PFSK-1 (cell line): ENCODE measurements at regions not wholly inside any gene's neighbourhood (a gene's known extent, or its start where the extent isn't known, plus 50 kb on each side); places are given as distances from the start of the nearest gene placed in this dataset.

Experiments used
- FOXP2 ChIP-seq: optimal IDR thresholded peaks from 2 replicates; pipeline ENCODE3; 2011; ENCODE audit warnings: borderline replicate concordance, control low read depth, inconsistent platforms; ENCODE audit not compliant: insufficient read depth; ENCODE audit errors: extremely low read length, extremely low read depth
- POLR2AphosphoS5 ChIP-seq: IDR thresholded peaks from 2 replicates; pipeline ENCODE4 v1.6.1; 2012; ENCODE audit warnings: low read depth, mild to moderate bottlenecking, control low read depth, low read length, moderate library complexity
- REST ChIP-seq, 2 experiments: IDR thresholded peaks; 2 replicates each; pipeline versions ENCODE4 v1.6.1 to v1.8.0; 2011 to 2012; ENCODE audit warnings: low read depth in 2 of 2, low read length in 2 of 2, control low read depth in 1 of 2, inconsistent platforms in 1 of 2, mild to moderate bottlenecking in 1 of 2, moderate library complexity in 1 of 2; ENCODE audit not compliant: insufficient read depth in 1 of 2
- SIN3A ChIP-seq: IDR thresholded peaks from 2 replicates; pipeline ENCODE4 v1.6.1; 2012; ENCODE audit warnings: mild to moderate bottlenecking, low read length, moderate library complexity, borderline replicate concordance; ENCODE audit not compliant: insufficient read depth
- TAF1 ChIP-seq: IDR thresholded peaks from 2 replicates; pipeline ENCODE4 v1.6.1; 2012; ENCODE audit warnings: low read length, control low read depth, borderline replicate concordance; ENCODE audit not compliant: insufficient read depth

GRCh38 chr4:125573368-125573767, 258.6 kb downstream of the FAT4 start:
- TF ChIP-seq POLR2AphosphoS5 = no peak
- TF ChIP-seq TAF1 = no peak
- TF ChIP-seq REST (IDR thresholded peaks at IDR 0.05; ENCODE audit: insufficient read depth in 1 of 2, low read depth in 2 of 2, low read length in 2 of 2) = no peak
- no peak for TF ChIP-seq FOXP2
- TF ChIP-seq SIN3A = no peak

GRCh38 chr4:125573786-125574185, 259.0 kb downstream of the FAT4 start:
- TF ChIP-seq POLR2AphosphoS5 (no peak), TAF1 (no peak), FOXP2 (no peak), SIN3A (no peak), REST (IDR thresholded peaks at IDR 0.05; ENCODE audit: insufficient read depth in 1 of 2, low read depth in 2 of 2, low read length in 2 of 2) (no peak)

- TF ChIP-seq SIN3A (no peak), REST (IDR thresholded peaks at IDR 0.05; ENCODE audit: insufficient read depth in 1 of 2, low read depth in 2 of 2, low read length in 2 of 2) (no peak), FOXP2 (no peak), TAF1 (no peak), POLR2AphosphoS5 (no peak)
These were observed 267.5 kb downstream of the FAT4 start for GRCh38 chr4:125582302-125582701.

GRCh38 chr4:125590158-125590557, 275.4 kb downstream of the FAT4 start:
- no peak for TF ChIP-seq POLR2AphosphoS5
- TF ChIP-seq TAF1 = no peak
- no peak for TF ChIP-seq REST (IDR thresholded peaks at IDR 0.05; ENCODE audit: insufficient read depth in 1 of 2, low read depth in 2 of 2, low read length in 2 of 2)
- no peak for TF ChIP-seq SIN3A
- no peak for TF ChIP-seq FOXP2

- TF ChIP-seq SIN3A (no peak), TAF1 (no peak), REST (IDR thresholded peaks at IDR 0.05; ENCODE audit: insufficient read depth in 1 of 2, low read depth in 2 of 2, low read length in 2 of 2) (no peak), FOXP2 (no peak), POLR2AphosphoS5 (no peak)
These were observed 276.5 kb downstream of the FAT4 start for GRCh38 chr4:125591290-125591689.
